GM18517 (cell line): ENCODE measurements at regions not wholly inside any gene's neighbourhood (a gene's known extent, or its start where the extent isn't known, plus 50 kb on each side); places are given as distances from the start of the nearest gene placed in this dataset.
"Not testable (repeated sequence)": the region's sequence is repeated elsewhere in the genome, so short reads cannot be mapped to it uniquely, and the experiment has no call there.

Experiments used
- ATAC-seq: cut with Tn5 transposase; IDR thresholded peaks from one replicate; pipeline ENCODE4 v1.9.1; 2021; ENCODE audit warnings: mild to moderate bottlenecking, moderate library complexity; ENCODE audit not compliant: unreplicated experiment

GRCh38 chr15:66882251-66883020, 180.4 kb downstream of the SMAD6 start:
- ATAC-seq, result no peak

GRCh38 chr15:66883284-66883911, 181.4 kb downstream of the SMAD6 start:
- no peak for ATAC-seq

- ATAC-seq, result no peak
Measured at GRCh38 chr15:66884115-66884622, 181.2 kb upstream of the SMAD3 start.

- no peak for ATAC-seq
Measured at GRCh38 chr15:66884661-66885237, 180.7 kb upstream of the SMAD3 start.

- no peak for ATAC-seq
Measured at GRCh38 chr15:66885281-66885915, 180.0 kb upstream of the SMAD3 start.

GRCh38 chr15:66886241-66886675, 179.1 kb upstream of the SMAD3 start:
- no peak for ATAC-seq

DNA sequence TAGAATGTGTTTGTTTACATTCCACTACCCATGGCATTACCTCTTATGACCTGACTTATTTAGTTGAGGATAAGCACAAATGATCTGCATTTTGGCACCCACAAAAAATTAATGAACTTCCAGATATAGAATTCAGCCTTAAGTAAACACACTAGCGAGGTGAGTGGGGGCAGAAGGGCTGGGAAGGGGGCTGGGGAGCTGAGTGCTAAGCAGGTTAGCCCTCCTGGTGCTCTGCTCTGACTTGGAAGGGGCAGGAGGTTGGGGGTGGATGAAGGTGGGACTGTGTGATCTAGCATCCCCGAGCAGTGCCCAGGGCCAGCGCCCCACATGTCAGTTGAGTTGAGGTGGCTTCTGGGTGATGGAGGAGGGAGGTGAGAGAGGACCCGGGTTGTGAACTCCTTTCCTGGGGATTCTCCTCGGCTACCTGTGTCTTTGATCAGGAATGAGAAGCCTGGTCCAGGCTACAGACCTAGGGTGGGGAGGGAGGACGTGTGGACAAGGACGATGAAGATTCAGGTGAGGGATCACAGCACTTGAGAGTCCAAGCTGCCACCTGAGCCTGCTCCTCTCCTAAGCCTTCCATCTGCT, 178.6 kb upstream of the SMAD3 start:
- ATAC-seq, result no peak

- ATAC-seq, result not testable (repeated sequence)
Measured at GRCh38 chr15:66889298-66889697, 176.1 kb upstream of the SMAD3 start.

- no peak for ATAC-seq
Measured at GRCh38 chr15:66891776-66892175, 173.6 kb upstream of the SMAD3 start.

GRCh38 chr15:66893294-66893693, 172.1 kb upstream of the SMAD3 start:
- no peak for ATAC-seq

DNA sequence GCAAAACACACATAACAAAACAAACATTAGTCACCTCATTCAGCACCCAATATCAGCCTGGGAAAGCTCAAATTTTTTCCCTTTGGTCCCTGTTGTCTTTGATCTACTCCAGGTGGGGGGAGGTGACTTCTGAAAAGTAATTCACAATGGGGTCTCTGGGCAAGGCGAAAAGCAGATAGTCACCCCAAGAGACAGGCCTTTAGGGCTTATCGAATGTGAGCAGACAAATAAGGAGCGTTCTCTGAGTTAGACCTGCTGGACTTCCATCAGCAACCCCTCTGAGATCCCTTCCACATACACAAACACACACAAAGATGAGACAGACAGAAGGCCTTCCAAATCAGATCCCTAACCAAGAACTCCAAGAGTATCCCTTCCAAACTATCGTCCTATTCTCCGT, 171.0 kb upstream of the SMAD3 start:
- ATAC-seq, result no peak

DNA sequence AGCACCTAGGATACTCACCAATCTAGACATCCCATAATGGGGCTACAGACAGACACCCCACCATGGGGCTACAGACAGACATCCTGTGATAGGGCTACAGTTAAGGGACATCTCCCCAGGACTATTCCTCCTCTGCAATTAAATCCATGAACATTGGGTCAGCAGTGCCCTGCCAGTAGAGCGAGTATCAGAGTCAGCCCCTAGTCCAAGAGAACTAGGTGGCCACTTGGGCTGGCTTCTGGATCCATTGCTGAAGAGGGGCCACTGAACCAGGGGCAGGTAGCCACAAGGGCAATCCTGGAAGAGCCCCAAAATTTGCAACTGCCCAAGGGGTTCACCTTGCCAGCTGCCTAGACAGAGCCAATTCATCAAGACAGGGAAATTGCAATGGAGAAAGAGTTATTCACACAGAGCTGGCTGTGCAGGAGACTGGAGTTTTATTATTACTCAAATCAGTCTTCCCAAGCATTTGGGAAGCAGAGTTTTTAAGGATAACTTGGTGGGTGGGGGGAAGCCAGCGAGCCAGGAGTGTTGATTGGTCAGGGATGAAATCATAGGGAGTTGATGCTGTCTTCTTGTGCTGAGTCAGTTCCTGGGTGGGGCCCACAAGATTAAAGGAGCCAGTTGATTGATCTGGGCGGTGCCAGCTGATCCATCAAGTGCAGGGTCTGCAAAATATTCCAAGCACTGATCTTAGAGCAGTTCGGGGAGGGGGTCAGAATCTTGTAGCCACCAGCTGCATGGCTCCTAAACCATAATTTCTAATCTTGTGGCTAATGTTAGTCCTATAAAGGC, 170.2 kb upstream of the SMAD3 start:
- ATAC-seq, result no peak

DNA sequence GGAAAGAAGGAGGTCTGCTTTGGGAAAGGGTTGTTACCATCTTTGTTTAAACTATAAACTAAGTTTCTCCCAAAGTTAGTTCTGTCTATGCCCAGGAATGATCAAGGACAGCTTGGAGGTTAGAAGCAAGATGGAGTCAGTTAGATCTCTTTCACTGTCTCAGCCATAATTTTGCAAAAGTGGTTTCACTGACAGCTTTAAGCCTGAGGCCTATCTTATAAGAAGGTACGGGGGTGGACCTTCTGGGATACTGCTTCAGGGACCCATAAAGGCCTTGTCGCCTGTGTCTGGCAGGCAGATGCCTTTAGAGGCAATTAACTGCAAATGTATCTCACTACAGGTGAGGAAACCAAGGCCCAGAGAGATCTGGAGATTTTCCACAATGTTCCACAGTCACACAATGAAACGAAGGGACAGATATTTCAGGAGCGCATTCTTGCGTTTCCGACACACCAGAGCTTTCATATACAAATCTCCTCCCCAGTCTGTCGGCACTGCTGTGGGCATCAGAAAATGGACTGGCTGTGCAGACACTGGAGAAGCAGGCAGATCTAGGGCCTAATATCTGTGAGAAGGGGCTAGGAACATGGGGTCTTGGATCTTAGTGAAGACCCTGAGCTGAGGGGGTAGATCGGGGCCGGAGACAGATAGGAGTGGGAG, 169.5 kb upstream of the SMAD3 start:
- ATAC-seq, result no peak

- no peak for ATAC-seq
Measured at GRCh38 chr15:66896611-66897010, 168.8 kb upstream of the SMAD3 start.

DNA sequence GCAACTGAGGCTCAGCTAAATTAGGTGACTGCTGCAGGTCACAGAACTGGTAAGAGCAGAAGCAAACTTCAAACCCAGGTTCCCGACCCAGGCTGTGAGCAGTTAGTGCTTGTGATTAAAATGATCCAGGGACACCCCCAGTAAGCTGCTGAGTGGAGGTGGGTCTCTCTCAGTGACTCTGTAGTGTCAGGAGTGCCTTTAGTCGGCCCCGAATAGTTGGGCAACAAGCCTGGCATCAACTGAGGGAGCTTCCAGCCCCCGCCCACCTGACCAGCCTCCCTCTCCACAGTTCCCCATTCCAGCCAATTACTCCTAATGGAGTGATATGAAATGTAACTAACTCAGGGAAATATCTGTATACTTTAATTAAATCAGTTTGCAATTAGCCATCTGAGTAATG, 168.0 kb upstream of the SMAD3 start:
- no peak for ATAC-seq

DNA sequence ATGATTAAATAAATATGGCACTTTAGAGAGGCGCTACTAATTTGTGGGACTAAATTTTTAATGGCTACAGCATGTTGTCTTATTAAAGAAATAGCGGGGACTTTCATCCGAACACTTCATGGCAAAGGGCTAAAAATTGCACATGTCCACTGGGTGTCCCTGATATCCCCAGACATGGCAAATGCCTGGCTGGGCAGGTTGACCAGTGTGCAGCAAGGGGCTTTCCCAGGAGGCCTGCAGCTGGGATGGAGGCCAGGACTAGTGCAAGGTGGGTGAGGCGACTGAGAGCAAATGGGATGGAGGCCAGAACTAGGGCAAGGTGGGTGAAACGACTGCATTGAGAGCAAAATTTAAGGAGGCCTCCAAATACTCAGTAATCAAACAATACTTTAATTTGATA, 167.4 kb upstream of the SMAD3 start:
- no peak for ATAC-seq

- no peak for ATAC-seq
Measured at GRCh38 chr15:66898656-66899386, 166.6 kb upstream of the SMAD3 start.

DNA sequence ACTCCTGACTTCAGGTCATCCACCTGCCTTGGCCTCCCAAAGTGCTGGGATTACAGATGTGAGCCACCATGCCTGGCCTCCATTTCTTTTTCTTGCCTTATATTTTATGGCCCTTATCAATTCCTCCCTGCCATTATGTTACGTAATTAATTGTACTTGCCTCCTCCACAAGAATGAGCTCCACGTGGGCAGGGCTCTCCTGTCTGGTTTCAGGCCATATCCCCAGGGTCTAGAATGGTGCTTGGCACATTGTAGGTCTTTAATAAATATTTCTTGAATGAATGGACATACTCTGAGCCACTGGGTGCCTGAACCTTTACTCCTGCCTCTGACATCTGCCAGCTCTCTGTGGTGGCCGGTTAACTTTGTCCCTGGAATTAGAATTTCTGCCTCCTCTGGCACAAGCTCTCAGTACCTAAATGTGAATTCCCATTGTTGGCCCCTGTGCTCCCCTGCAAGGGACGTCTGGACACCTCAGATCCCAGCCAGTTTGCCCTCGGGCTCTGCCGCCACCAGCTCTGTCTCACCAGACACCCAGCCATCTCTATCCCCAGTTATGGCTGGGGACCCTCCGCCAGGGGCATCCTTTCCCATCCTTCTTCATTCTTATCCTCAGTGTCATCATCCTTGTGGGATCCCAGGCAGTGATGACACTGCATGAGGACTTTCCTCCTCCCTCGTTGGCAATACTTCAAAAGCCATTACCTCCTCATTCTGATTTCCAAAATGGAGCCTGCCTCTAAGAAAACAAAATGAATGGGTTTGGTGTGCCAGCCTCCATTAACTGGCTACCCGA, 165.6 kb upstream of the SMAD3 start:
- ATAC-seq, result no peak
